ENCODE measurements at regions not wholly inside any gene's neighbourhood (a gene's known extent, or its start where the extent isn't known, plus 50 kb on each side); places are given as distances from the start of the nearest gene placed in this dataset.

- no peaks in the 10 kb centered on the region for H3K9me3 Mint-ChIP-seq
- no peaks in the 10 kb centered on the region for H3K36me3 Mint-ChIP-seq
- no peaks in the 10 kb centered on the region for H3K4me1 Mint-ChIP-seq (ENCODE audit: unreplicated experiment)
- no peak overlapping the region for H3K27ac Mint-ChIP-seq
- DNase-seq (ENCODE audit: extremely low spot score, unreplicated experiment): peak; percentile 16
- no peak for TF ChIP-seq CTCF (conservative IDR thresholded peaks at IDR 0.05)
- H3K27me3 Mint-ChIP-seq: peaks cover 12% of the 10 kb centered on the region
- H3K4me3 Mint-ChIP-seq: no peak overlapping the region
Observed at GRCh38 chr6:4670290-4670689, 105.9 kb upstream of the CDYL start.

DNA sequence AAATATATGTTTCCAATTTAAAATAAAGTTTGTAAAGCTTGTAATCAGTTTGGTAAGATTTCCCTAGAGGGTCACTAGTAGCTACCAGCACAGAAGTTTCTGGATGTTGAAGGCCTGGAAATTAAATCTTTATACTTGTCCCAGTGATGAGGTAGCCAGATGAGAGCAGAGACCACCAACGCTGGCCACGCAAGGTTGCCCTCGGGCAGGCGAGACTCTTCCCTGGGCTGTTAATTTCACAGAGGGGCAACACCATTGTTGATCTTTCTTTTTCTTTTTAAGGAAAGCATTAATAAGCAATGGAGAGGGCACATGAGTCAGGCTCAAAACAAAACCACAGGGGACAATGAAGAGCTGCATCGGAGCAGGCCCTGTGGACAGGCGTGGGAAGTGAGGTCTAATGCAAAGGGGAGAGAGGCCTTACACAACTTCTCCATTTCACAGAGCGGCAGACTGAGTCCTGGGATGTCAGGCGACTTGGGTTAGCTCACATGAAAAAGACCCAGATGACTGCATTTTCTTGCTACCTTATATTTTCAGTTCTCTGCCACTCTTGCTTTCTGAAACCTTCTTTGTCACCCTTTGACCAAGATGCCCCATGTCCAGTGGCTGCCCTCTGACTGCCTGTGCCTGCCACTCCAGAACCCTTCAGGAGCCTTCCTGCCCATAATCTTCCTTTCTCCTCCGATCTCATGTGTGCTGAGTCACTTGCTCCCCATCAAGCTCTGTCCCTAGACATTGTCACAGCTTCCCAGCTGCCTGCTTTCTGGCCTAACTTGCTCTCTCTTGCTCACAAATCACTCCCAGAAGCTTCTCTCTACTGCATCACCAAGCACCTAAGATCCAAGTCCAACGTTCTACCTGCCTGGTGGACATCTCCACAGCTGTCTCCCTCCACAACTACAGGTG, 107.7 kb upstream of the CDYL start:
- no peak overlapping the region for H3K27ac Mint-ChIP-seq
- peak; percentile 32 for DNase-seq (ENCODE audit: extremely low spot score, unreplicated experiment)
- H3K27me3 Mint-ChIP-seq: peaks cover 13% of the 10 kb centered on the region
- no peak overlapping the region for H3K4me3 Mint-ChIP-seq
- no peak for TF ChIP-seq CTCF (conservative IDR thresholded peaks at IDR 0.05)
- H3K4me1 Mint-ChIP-seq (ENCODE audit: unreplicated experiment): no peaks in the 10 kb centered on the region
- H3K9me3 Mint-ChIP-seq: no peaks in the 10 kb centered on the region
- no peaks in the 10 kb centered on the region for H3K36me3 Mint-ChIP-seq

GRCh38 chr6:4667591-4667990, 108.6 kb upstream of the CDYL start:
- H3K9me3 Mint-ChIP-seq: no peaks in the 10 kb centered on the region
- DNase-seq (ENCODE audit: extremely low spot score, unreplicated experiment): peak; percentile 1
- TF ChIP-seq CTCF (conservative IDR thresholded peaks at IDR 0.05): no peak
- no peak overlapping the region for H3K27ac Mint-ChIP-seq
- no peak overlapping the region for H3K4me3 Mint-ChIP-seq
- peaks cover 13% of the 10 kb centered on the region for H3K27me3 Mint-ChIP-seq
- H3K4me1 Mint-ChIP-seq (ENCODE audit: unreplicated experiment): no peaks in the 10 kb centered on the region
- no peaks in the 10 kb centered on the region for H3K36me3 Mint-ChIP-seq

DNA sequence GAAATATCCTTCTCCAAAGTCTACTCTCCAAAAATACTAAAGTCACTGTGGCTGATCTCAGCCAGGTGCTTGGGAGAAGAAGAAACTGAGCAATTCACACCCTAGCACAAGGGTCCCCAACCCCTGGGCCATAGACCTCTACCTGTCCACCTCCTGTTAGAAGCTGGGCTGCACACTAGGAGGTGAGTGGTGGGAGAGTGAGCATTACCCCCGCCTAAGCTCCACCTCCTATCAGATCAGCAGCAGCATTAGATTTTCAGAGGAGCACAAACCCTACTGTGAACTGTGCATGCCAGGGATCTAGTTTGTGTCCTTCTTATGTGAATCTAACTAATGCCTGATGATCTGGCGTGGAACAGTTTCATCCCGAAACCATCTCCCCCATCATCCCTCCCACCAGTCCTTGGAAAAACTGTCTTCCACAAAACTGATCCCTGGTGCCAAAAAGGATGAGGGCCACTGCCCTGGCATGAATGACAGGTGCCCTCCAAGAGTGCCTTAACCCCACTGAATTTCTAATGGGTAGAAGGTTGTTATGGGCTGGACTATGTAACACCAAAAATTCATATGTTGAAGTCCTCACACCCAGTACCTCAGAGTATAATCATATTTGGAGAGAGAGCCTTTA, 109.2 kb upstream of the CDYL start:
- TF ChIP-seq CTCF (conservative IDR thresholded peaks at IDR 0.05): no peak
- Mint-ChIP-seq H3K36me3 (no peaks in the 10 kb centered on the region), H3K27ac (peak overlapping the region; percentile 17), H3K9me3 (no peaks in the 10 kb centered on the region), H3K27me3 (peaks cover 13% of the 10 kb centered on the region), H3K4me1 (ENCODE audit: unreplicated experiment) (no peaks in the 10 kb centered on the region), H3K4me3 (no peak overlapping the region)
- no peak for DNase-seq (ENCODE audit: extremely low spot score, unreplicated experiment)

GRCh38 chr6:4665489-4666417, 110.5 kb upstream of the CDYL start:
- Mint-ChIP-seq H3K27ac (no peak overlapping the region), H3K9me3 (no peaks in the 10 kb centered on the region), H3K4me3 (no peak overlapping the region), H3K4me1 (ENCODE audit: unreplicated experiment) (no peaks in the 10 kb centered on the region), H3K27me3 (peaks cover 13% of the 10 kb centered on the region), H3K36me3 (no peaks in the 10 kb centered on the region)
- no peak for DNase-seq (ENCODE audit: extremely low spot score, unreplicated experiment)
- no peak for TF ChIP-seq CTCF (conservative IDR thresholded peaks at IDR 0.05)

Measured in type B pancreatic cell (in vitro differentiated cells).